Stomach (tissue), 4 donors: ENCODE measurements at regions not wholly inside any gene's neighbourhood (a gene's known extent, or its start where the extent isn't known, plus 50 kb on each side); places are given as distances from the start of the nearest gene placed in this dataset.

Experiments used
- EP300 ChIP-seq: sonication (generic); formaldehyde crosslinking; IDR thresholded peaks from one replicate; pipeline ENCODE4 v1.6.1; 2017; ENCODE audit warnings: antibody characterized with exemption
- POLR2A ChIP-seq, 4 donors: fragments of 450-650 bp; IDR thresholded peaks; one replicate each; pipeline ENCODE4 v1.6.1; 2016; ENCODE audit warnings: antibody characterized with exemption in 4 of 4, control low read depth in 2 of 4, mild to moderate bottlenecking in 1 of 4, moderate library complexity in 1 of 4

GRCh38 chr18:39741755-39742466 lies 2176.3 kb upstream of the CELF4 start:
- no peak for TF ChIP-seq POLR2A (IDR thresholded peaks at IDR 0.05)
- no peak for TF ChIP-seq EP300
